Stomach (tissue), 8 donors: ENCODE measurements at regions not wholly inside any gene's neighbourhood (a gene's known extent, or its start where the extent isn't known, plus 50 kb on each side); places are given as distances from the start of the nearest gene placed in this dataset.
A peak's percentile ranks its signal among the peaks of the same experiment; 100 is the strongest.

ENCODE experiments used
- DNase-seq, 2 donors: peaks; one replicate each; pipeline versions ENCODE4 v3.0.0 to v3.0.0-alpha.2; 2013 to 2019
- H3K27ac ChIP-seq, 5 donors: fragments of 200-600 bp in 4 of 5; sonication (generic) in 4 of 5; one replicate each; pipeline ENCODE4 v1.5.1; 2013 to 2019; ENCODE audit warnings: mild to moderate bottlenecking in 1 of 5, moderate library complexity in 1 of 5
- H3K27me3 ChIP-seq, 3 donors: fragments of 200-600 bp; sonication (generic); one replicate each; pipeline ENCODE4 v1.5.1; 2017 to 2019; ENCODE audit warnings: mixed run types in 1 of 3
- H3K36me3 ChIP-seq, 4 donors: fragments of 200-600 bp; sonication (generic); 1 replicate in 3 of 4; 2 replicates in 1 of 4; pipeline ENCODE4 v1.5.1; 2016 to 2019
- H3K4me1 ChIP-seq, 4 donors: fragments of 200-600 bp; sonication (generic); one replicate each; pipeline ENCODE4 v1.5.1; 2016 to 2019
- H3K4me3 ChIP-seq, 4 donors: fragments of 200-600 bp; sonication (generic) in 3 of 4; one replicate each; pipeline ENCODE4 v1.5.1; 2016 to 2019; ENCODE audit warnings: mild to moderate bottlenecking in 1 of 4
- H3K9me3 ChIP-seq, 4 donors: fragments of 200-600 bp; sonication (generic); one replicate each; pipeline ENCODE4 v1.5.1; 2016 to 2019
- CTCF ChIP-seq, 7 experiments: fragments of 450-650 bp in 4 of 7; fragments of 200-600 bp in 3 of 7; sonication (generic) in 3 of 7; IDR thresholded peaks; one replicate each; pipeline ENCODE4 v1.5.1; 2016 to 2019; ENCODE audit warnings: antibody characterized with exemption in 7 of 7, control low read depth in 2 of 7, mild to moderate bottlenecking in 1 of 7
- EP300 ChIP-seq: sonication (generic); formaldehyde crosslinking; IDR thresholded peaks from one replicate; pipeline ENCODE4 v1.6.1; 2017; ENCODE audit warnings: antibody characterized with exemption
- POLR2A ChIP-seq, 4 donors: fragments of 450-650 bp; IDR thresholded peaks; one replicate each; pipeline ENCODE4 v1.6.1; 2016; ENCODE audit warnings: antibody characterized with exemption in 4 of 4, control low read depth in 2 of 4, mild to moderate bottlenecking in 1 of 4, moderate library complexity in 1 of 4
- POLR2AphosphoS5 ChIP-seq, 3 donors: sonication (generic); formaldehyde crosslinking; IDR thresholded peaks; one replicate each; pipeline ENCODE4 v1.6.1; 2016; ENCODE audit warnings: antibody characterized with exemption in 3 of 3
- WGBS, 5 donors: extraction: QIAGEN DNeasy Blood & Tissue Kit in 3 of 5; methylation state at CpG; one replicate each; pipeline versions ENCODE4 v1.1.5 to v1.1.7; 2013 to 2018; 5-methylcytosine and 5-hydroxymethylcytosine counted together
- intact Hi-C: fragments of 100-400 bp; cut with DNase I; formaldehyde crosslinking; loops from one replicate; pipeline ENCODE4 v1.15.1; 2023; ENCODE audit warnings: low total_unique reads
- donor health status: healthy with polysubstance abuse.
- donor health status: Bipolar disorder and iron deficiency.
- donor health status: healthy.

GRCh38 chrX:96181605-96182004 lies 503.0 kb upstream of the DIAPH2 start:
- intact Hi-C loops: no loop called here

GRCh38 chrX:96182366-96182765 lies 502.3 kb upstream of the DIAPH2 start:
- Histone ChIP-seq H3K36me3 (no peaks in the 10 kb centered on the region), H3K4me3 (no peak overlapping the region), H3K27ac (no peak overlapping the region), H3K27me3 (no peaks in the 10 kb centered on the region), H3K4me1 (no peaks in the 10 kb centered on the region), H3K9me3 (no peaks in the 10 kb centered on the region)
- no peak for TF ChIP-seq POLR2AphosphoS5 (IDR thresholded peaks at IDR 0.05)
- no peak for TF ChIP-seq CTCF (IDR thresholded peaks at IDR 0.05)
- no peak for TF ChIP-seq POLR2A (IDR thresholded peaks at IDR 0.05)
- WGBS, 5 donors: 15 to 70% (median 60%) methylated on average over 1 of the region's 1 CpG
- intact Hi-C loops: no loop called here
- peak in 1 of 2 donors; percentile 4 for DNase-seq

More at GRCh38 chrX:96181605-96182004, 503.0 kb upstream of the DIAPH2 start:
- Histone ChIP-seq H3K27me3 (no peaks in the 10 kb centered on the region), H3K9me3 (no peaks in the 10 kb centered on the region), H3K36me3 (no peaks in the 10 kb centered on the region), H3K4me3 (no peak overlapping the region), H3K27ac (no peak overlapping the region), H3K4me1 (no peaks in the 10 kb centered on the region)
- DNase-seq: no peak
- TF ChIP-seq EP300: no peak
- no peak for TF ChIP-seq CTCF (IDR thresholded peaks at IDR 0.05)
- TF ChIP-seq POLR2A (IDR thresholded peaks at IDR 0.05): no peak
- no peak for TF ChIP-seq POLR2AphosphoS5 (IDR thresholded peaks at IDR 0.05)
- 68 to 90% (median 76%) methylated on average over 4 of the region's 4 CpGs for WGBS, 5 donors

DNA sequence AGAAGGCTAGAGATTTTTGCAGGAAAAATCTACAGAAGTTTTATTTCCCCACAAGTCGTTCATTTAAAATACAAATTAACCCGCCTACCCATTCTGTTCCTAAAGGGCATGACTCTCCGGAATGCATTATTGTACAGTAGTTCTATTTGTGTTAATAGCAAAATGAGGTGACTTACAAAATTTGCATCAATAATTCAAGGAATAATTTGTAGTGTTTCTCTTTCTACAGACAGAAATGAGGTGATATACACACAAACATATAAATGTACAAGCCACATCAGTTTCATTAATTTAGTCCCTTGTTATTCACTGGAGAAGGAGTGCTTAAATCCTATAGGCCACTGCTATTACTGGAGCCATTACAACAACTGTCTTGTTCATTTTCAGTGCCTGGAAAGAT lies 501.3 kb upstream of the DIAPH2 start:
- H3K36me3 ChIP-seq: no peaks in the 10 kb centered on the region
- no peak overlapping the region for H3K4me3 ChIP-seq
- no peak for DNase-seq
- no peak overlapping the region for H3K27ac ChIP-seq
- no peaks in the 10 kb centered on the region for H3K9me3 ChIP-seq
- intact Hi-C loops: no loop called here
- H3K4me1 ChIP-seq: no peaks in the 10 kb centered on the region
- WGBS, 5 donors: 76 to 87% (median 81%) methylated on average over 3 of the region's 3 CpGs
- no peaks in the 10 kb centered on the region for H3K27me3 ChIP-seq
- TF ChIP-seq CTCF (IDR thresholded peaks at IDR 0.05) (no peak), POLR2AphosphoS5 (IDR thresholded peaks at IDR 0.05) (no peak), POLR2A (IDR thresholded peaks at IDR 0.05) (no peak), EP300 (no peak)

- Histone ChIP-seq H3K36me3 (no peaks in the 10 kb centered on the region), H3K4me3 (no peak overlapping the region), H3K27me3 (no peaks in the 10 kb centered on the region), H3K4me1 (no peaks in the 10 kb centered on the region), H3K27ac (no peak overlapping the region), H3K9me3 (no peaks in the 10 kb centered on the region)
- intact Hi-C loops: no loop called here
- WGBS, 5 donors: 30 to 54% (median 41%) methylated on average over 3 of the region's 3 CpGs
- peak in 1 of 2 donors; percentile 3 for DNase-seq
- TF ChIP-seq POLR2AphosphoS5 (IDR thresholded peaks at IDR 0.05): no peak
- TF ChIP-seq CTCF (IDR thresholded peaks at IDR 0.05): peak in 2 of 7 experiments; percentile 15 to 26
Observed at GRCh38 chrX:96183843-96184242, 500.8 kb upstream of the DIAPH2 start.
